Right lobe of liver (tissue), 6 donors: ENCODE measurements at regions not wholly inside any gene's neighbourhood (a gene's known extent, or its start where the extent isn't known, plus 50 kb on each side); places are given as distances from the start of the nearest gene placed in this dataset.
"Not testable (repeated sequence)": the region's sequence is repeated elsewhere in the genome, so short reads cannot be mapped to it uniquely, and the experiment has no call there.

Source experiments
- ATAC-seq, 4 donors: fragments of 200-7000 bp; cut with Tn5 transposase; one replicate each; pipeline ENCODE4 v1.9.1; 2020; ENCODE audit warnings: mild to moderate bottlenecking in 4 of 4, moderate library complexity in 4 of 4
- DNase-seq, 3 donors: peaks; one replicate each; pipeline ENCODE4 v3.0.0-alpha.2; 2020
- H3K27ac ChIP-seq, 3 donors: fragments of 200-600 bp; one replicate each; pipeline ENCODE4 v1.8.0; 2022
- H3K27me3 ChIP-seq, 2 donors: fragments of 200-600 bp; one replicate each; pipeline ENCODE4 v1.8.0; 2022
- H3K36me3 ChIP-seq, 4 donors: fragments of 200-600 bp; sonication (generic) in 1 of 4; one replicate each; pipeline versions ENCODE4 v1.5.1 to v1.8.0; 2017 to 2022; ENCODE audit warnings: control low read depth in 1 of 4
- H3K4me1 ChIP-seq, 4 donors: fragments of 200-600 bp; sonication (generic) in 1 of 4; one replicate each; pipeline versions ENCODE4 v1.5.1 to v1.8.0; 2017 to 2022; ENCODE audit warnings: control low read depth in 1 of 4
- H3K4me3 ChIP-seq, 3 donors: fragments of 200-600 bp; one replicate each; pipeline ENCODE4 v1.8.0; 2022
- H3K9me3 ChIP-seq, 4 donors: fragments of 200-600 bp; sonication (generic) in 1 of 4; one replicate each; pipeline versions ENCODE4 v1.5.1 to v1.8.0; 2017 to 2022; ENCODE audit warnings: control low read depth in 1 of 4
- CTCF ChIP-seq, 4 donors: fragments of 200-600 bp in 3 of 4; fragments of 450-650 bp in 1 of 4; IDR thresholded peaks; one replicate each; pipeline versions ENCODE4 v1.5.1 to v1.8.0; 2016 to 2022; ENCODE audit warnings: antibody characterized with exemption in 4 of 4, mild to moderate bottlenecking in 2 of 4
- POLR2A ChIP-seq: fragments of 450-650 bp; IDR thresholded peaks from one replicate; pipeline ENCODE4 v1.6.1; 2017; ENCODE audit warnings: antibody characterized with exemption, mild to moderate bottlenecking
- WGBS: methylation state at CpG from one replicate; pipeline ENCODE4 v1.1.6; 2018; ENCODE audit warnings: low coverage, low lambda C conversion rate; ENCODE audit not compliant: insufficient coverage; ENCODE audit errors: missing lambda C conversion rate; 5-methylcytosine and 5-hydroxymethylcytosine counted together
- intact Hi-C, 2 donors: fragments of 100-400 bp; cut with DNase I; formaldehyde crosslinking; loops; one replicate each; pipeline versions ENCODE4 v1.11.2 to v1.14.1; 2022
- donor health status: DM: no; HTN: yes; CAD: no.
- donor health status: DM: no; HTN: no; CAD: no.
- donor health status: DM: no; HTN: no; CAD: no.
- donor health status: DM: no; HTN: yes; CAD: no.
- donor health status: DM: no; HTN: yes; CAD: no.

GRCh38 chr6:44740566-44741120, 353.1 kb downstream of the CDC5L start:
- WGBS, result 60% methylated on average over 2 of the region's 8 CpGs
- H3K4me3 ChIP-seq, result no peak overlapping the region
- TF ChIP-seq CTCF (IDR thresholded peaks at IDR 0.05) (no peak), POLR2A (no peak)
- intact Hi-C loops, result no loop called here
- H3K27ac ChIP-seq, result no peak overlapping the region
- no peaks in the 10 kb centered on the region for H3K27me3 ChIP-seq
- ATAC-seq (no peak), DNase-seq (no peak)
- peaks cover 0 to 7% (median 0%) of the 10 kb centered on the region in 4 donors for H3K4me1 ChIP-seq
- no peaks in the 10 kb centered on the region for H3K9me3 ChIP-seq
- H3K36me3 ChIP-seq, result no peaks in the 10 kb centered on the region

- Histone ChIP-seq H3K27ac (no peak overlapping the region), H3K27me3 (no peaks in the 10 kb centered on the region), H3K4me3 (no peak overlapping the region), H3K4me1 (peaks cover 0 to 7% (median 0%) of the 10 kb centered on the region in 4 donors), H3K9me3 (no peaks in the 10 kb centered on the region), H3K36me3 (no peaks in the 10 kb centered on the region)
- WGBS, result 83% methylated on average over 1 of the region's 2 CpGs
- no peak for TF ChIP-seq POLR2A
- TF ChIP-seq CTCF (IDR thresholded peaks at IDR 0.05), result no peak
- ATAC-seq (no peak), DNase-seq (no peak)
- intact Hi-C loops, result no loop called here
Measured at GRCh38 chr6:44742201-44742600, 354.7 kb downstream of the CDC5L start.

GRCh38 chr6:44742828-44743372, 355.4 kb downstream of the CDC5L start:
- H3K27me3 ChIP-seq, result no peaks in the 10 kb centered on the region
- 14% methylated on average over 2 of the region's 2 CpGs for WGBS
- ATAC-seq, result peak in 3 of 4 donors; percentile 45 to 62 (median 54)

GRCh38 chr6:44760116-44760515, 372.6 kb downstream of the CDC5L start:
- H3K36me3 ChIP-seq, ATAC-seq, H3K27ac ChIP-seq, H3K4me1 ChIP-seq, intact Hi-C loops, H3K27me3 ChIP-seq, H3K4me3 ChIP-seq, DNase-seq, H3K9me3 ChIP-seq: not testable (repeated sequence)
- WGBS, result 80% methylated on average over 2 of the region's 18 CpGs

More at GRCh38 chr6:44742828-44743372, 355.4 kb downstream of the CDC5L start:
- Histone ChIP-seq H3K9me3 (no peaks in the 10 kb centered on the region), H3K4me3 (no peak overlapping the region), H3K4me1 (peaks cover 0 to 5% (median 0%) of the 10 kb centered on the region in 4 donors), H3K36me3 (no peaks in the 10 kb centered on the region), H3K27ac (no peak overlapping the region)
- intact Hi-C loops, result no loop called here
- TF ChIP-seq POLR2A, result no peak
- no peak for DNase-seq

- no peak for DNase-seq
- no peak overlapping the region for H3K27ac ChIP-seq
- no peaks in the 10 kb centered on the region for H3K9me3 ChIP-seq
- ATAC-seq, result no peak
- H3K4me1 ChIP-seq, result no peaks in the 10 kb centered on the region
- no peaks in the 10 kb centered on the region for H3K27me3 ChIP-seq
- no peak for TF ChIP-seq CTCF (IDR thresholded peaks at IDR 0.05)
- no peak for TF ChIP-seq POLR2A
- H3K36me3 ChIP-seq, result no peaks in the 10 kb centered on the region
- H3K4me3 ChIP-seq, result no peak overlapping the region
- intact Hi-C loops, result no loop called here
Measured at GRCh38 chr6:44761046-44761445, 373.5 kb downstream of the CDC5L start.
